ENCODE measurements at regions not wholly inside any gene's neighbourhood (a gene's known extent, or its start where the extent isn't known, plus 50 kb on each side); places are given as distances from the start of the nearest gene placed in this dataset.
A peak's percentile ranks its signal among the peaks of the same experiment; 100 is the strongest.

GRCh38 chr19:32222556-32222955, 122.9 kb upstream of the ZNF507 start:
- TF ChIP-seq POLR2AphosphoS5 (IDR thresholded peaks at IDR 0.05) (peak; percentile 8), POLR2A (IDR thresholded peaks at IDR 0.05) (no peak)
